ENCODE measurements at regions not wholly inside any gene's neighbourhood (a gene's known extent, or its start where the extent isn't known, plus 50 kb on each side); places are given as distances from the start of the nearest gene placed in this dataset.

DNA sequence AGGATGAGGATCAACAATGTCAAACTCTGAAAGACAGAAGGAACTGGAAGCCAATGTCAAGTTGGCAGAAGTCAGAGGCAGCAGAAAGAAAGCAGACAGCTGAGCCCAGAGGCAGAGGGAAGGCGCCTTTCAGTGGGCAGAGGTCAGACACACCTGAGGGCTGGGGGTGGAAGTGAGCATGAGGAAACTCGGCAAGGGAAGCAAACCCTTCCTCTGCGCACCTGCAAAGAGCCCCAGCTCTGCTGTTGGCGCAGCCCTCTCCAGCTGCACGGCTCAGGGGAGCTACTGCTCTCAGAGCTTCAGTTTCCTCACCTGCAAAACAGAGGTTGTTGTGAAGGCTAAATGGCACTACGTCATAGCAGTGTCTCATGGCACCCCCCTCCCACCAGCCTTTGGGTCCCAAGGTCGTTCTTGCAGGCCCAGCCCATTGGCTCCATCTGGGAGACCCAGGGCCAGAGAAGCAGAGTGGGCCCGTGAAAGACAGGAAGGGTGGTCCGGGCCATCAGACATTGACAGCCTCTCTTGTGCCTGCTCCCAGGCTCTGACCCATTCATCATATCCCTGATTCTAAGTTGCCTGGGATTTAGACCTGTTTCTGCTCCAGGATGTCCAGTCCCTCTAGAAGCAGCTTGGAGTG, 53.3 kb upstream of the SLC6A11 start:
- POLR2A ChIA-PET: no interaction called here
- no peak for TF ChIP-seq POLR2AphosphoS5 (IDR thresholded peaks at IDR 0.05; ENCODE audit: low read depth, low read length)
- TF ChIP-seq SIN3A (IDR thresholded peaks at IDR 0.05; ENCODE audit: borderline replicate concordance, insufficient read depth, low read depth, low read length): no peak
- TF ChIP-seq, protein P1, sequence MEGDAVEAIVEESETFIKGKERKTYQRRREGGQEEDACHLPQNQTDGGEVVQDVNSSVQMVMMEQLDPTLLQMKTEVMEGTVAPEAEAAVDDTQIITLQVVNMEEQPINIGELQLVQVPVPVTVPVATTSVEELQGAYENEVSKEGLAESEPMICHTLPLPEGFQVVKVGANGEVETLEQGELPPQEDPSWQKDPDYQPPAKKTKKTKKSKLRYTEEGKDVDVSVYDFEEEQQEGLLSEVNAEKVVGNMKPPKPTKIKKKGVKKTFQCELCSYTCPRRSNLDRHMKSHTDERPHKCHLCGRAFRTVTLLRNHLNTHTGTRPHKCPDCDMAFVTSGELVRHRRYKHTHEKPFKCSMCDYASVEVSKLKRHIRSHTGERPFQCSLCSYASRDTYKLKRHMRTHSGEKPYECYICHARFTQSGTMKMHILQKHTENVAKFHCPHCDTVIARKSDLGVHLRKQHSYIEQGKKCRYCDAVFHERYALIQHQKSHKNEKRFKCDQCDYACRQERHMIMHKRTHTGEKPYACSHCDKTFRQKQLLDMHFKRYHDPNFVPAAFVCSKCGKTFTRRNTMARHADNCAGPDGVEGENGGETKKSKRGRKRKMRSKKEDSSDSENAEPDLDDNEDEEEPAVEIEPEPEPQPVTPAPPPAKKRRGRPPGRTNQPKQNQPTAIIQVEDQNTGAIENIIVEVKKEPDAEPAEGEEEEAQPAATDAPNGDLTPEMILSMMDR (IDR thresholded peaks at IDR 0.05): no peak
- TF ChIP-seq, protein P2, sequence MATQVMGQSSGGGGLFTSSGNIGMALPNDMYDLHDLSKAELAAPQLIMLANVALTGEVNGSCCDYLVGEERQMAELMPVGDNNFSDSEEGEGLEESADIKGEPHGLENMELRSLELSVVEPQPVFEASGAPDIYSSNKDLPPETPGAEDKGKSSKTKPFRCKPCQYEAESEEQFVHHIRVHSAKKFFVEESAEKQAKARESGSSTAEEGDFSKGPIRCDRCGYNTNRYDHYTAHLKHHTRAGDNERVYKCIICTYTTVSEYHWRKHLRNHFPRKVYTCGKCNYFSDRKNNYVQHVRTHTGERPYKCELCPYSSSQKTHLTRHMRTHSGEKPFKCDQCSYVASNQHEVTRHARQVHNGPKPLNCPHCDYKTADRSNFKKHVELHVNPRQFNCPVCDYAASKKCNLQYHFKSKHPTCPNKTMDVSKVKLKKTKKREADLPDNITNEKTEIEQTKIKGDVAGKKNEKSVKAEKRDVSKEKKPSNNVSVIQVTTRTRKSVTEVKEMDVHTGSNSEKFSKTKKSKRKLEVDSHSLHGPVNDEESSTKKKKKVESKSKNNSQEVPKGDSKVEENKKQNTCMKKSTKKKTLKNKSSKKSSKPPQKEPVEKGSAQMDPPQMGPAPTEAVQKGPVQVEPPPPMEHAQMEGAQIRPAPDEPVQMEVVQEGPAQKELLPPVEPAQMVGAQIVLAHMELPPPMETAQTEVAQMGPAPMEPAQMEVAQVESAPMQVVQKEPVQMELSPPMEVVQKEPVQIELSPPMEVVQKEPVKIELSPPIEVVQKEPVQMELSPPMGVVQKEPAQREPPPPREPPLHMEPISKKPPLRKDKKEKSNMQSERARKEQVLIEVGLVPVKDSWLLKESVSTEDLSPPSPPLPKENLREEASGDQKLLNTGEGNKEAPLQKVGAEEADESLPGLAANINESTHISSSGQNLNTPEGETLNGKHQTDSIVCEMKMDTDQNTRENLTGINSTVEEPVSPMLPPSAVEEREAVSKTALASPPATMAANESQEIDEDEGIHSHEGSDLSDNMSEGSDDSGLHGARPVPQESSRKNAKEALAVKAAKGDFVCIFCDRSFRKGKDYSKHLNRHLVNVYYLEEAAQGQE (IDR thresholded peaks at IDR 0.05; ENCODE audit: insufficient read depth in 1 of 2, low read depth in 2 of 2, low read length in 1 of 2): no peak
- no peak for TF ChIP-seq TCF7L2 (IDR thresholded peaks at IDR 0.05; ENCODE audit: low read depth, low read length)

DNA sequence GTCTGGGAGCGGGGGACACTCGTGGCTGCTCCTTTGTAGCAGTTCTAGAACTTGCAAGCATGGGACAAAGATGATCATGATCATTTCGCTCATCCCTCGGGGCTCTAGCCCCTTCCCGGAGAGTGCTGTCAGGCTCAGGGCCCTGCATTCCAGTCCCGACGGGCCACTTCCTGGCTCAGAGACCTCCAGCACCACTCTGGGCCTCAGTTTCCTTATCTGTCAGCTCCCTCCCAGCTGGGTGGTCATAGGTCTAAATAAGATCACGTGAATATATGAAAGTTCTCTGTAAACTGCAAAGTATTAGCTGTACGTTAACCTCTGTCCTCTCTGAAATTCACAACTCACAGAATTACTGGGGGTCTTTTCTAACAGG, 52.8 kb upstream of the SLC6A11 start:
- in situ Hi-C loops (cut with HindIII; ENCODE audit: low pct_unique_long_range_greater_than_20kb, low sequenced_read_pairs): no loop called here
- POLR2A ChIA-PET: no interaction called here

More for the DNA sequence above, 53.3 kb upstream of the SLC6A11 start:
- Histone ChIP-seq H3K27me3 (ENCODE audit: control insufficient read depth, insufficient read depth, low read length) (peaks cover 3% of the 10 kb centered on the region; the same call in 1 of the 2 replicates), H3K9me3 (ENCODE audit: control insufficient read depth, insufficient read depth, low read depth, low read length) (no peaks in the 10 kb centered on the region), H3K4me3 (ENCODE audit: low read depth in 2 of 2, low read length in 2 of 2) (no peak overlapping the region), H3K36me3 (ENCODE audit: control insufficient read depth, insufficient read depth, low read length) (no peaks in the 10 kb centered on the region), H3K4me1 (ENCODE audit: control insufficient read depth, insufficient read depth, low read length) (no peaks in the 10 kb centered on the region), H3K27ac (ENCODE audit: low read length) (no peak overlapping the region)
- BruUV-seq (replicated peaks): no TSS peak
- ATAC-seq: no peak
- in situ Hi-C loops (cut with HindIII; ENCODE audit: low pct_unique_long_range_greater_than_20kb, low sequenced_read_pairs): no loop called here
- DNase-seq (ENCODE audit: low read depth, low spot score): no peak
- intact Hi-C loops (cut with micrococcal nuclease; ENCODE audit: unreplicated experiment): no loop called here
- CTCF ChIA-PET: no interaction called here

More for the DNA sequence above, 52.8 kb upstream of the SLC6A11 start:
- TF ChIP-seq SIN3A (IDR thresholded peaks at IDR 0.05; ENCODE audit: borderline replicate concordance, insufficient read depth, low read depth, low read length) (no peak), TCF7L2 (IDR thresholded peaks at IDR 0.05; ENCODE audit: low read depth, low read length) (no peak), POLR2AphosphoS5 (IDR thresholded peaks at IDR 0.05; ENCODE audit: low read depth, low read length) (no peak)
- TF ChIP-seq, protein P1 (IDR thresholded peaks at IDR 0.05): no peak
- TF ChIP-seq, protein P2 (IDR thresholded peaks at IDR 0.05; ENCODE audit: insufficient read depth in 1 of 2, low read depth in 2 of 2, low read length in 1 of 2): no peak
- CTCF ChIA-PET: no interaction called here
- no peak for ATAC-seq
- intact Hi-C loops (cut with micrococcal nuclease; ENCODE audit: unreplicated experiment): no loop called here
- Histone ChIP-seq H3K27me3 (ENCODE audit: control insufficient read depth, insufficient read depth, low read length) (peaks cover 3% of the 10 kb centered on the region), H3K4me1 (ENCODE audit: control insufficient read depth, insufficient read depth, low read length) (no peaks in the 10 kb centered on the region), H3K9me3 (ENCODE audit: control insufficient read depth, insufficient read depth, low read depth, low read length) (no peaks in the 10 kb centered on the region), H3K27ac (ENCODE audit: low read length) (no peak overlapping the region), H3K36me3 (ENCODE audit: control insufficient read depth, insufficient read depth, low read length) (no peaks in the 10 kb centered on the region), H3K4me3 (ENCODE audit: low read depth in 2 of 2, low read length in 2 of 2) (no peak overlapping the region)
- DNase-seq (ENCODE audit: low read depth, low spot score): no peak
- no TSS peak for BruUV-seq (replicated peaks)
